MM.1S (cell line): ENCODE measurements at regions not wholly inside any gene's neighbourhood (a gene's known extent, or its start where the extent isn't known, plus 50 kb on each side); places are given as distances from the start of the nearest gene placed in this dataset.
"Not testable (repeated sequence)": the region's sequence is repeated elsewhere in the genome, so short reads cannot be mapped to it uniquely, and the experiment has no call there.

Experiments used
- DNase-seq: peaks from one replicate; pipeline ENCODE4 v3.0.0-alpha.2; 2015
- H2AFZ ChIP-seq: fragments of 300-600 bp; sonication (generic); 2 replicates; pipeline ENCODE4 v1.6.0; 2016; ENCODE audit warnings: antibody characterized with exemption, low read length
- H3F3A ChIP-seq: fragments of 300-600 bp; sonication (generic); 2 replicates; pipeline ENCODE4 v1.6.1; 2016; ENCODE audit warnings: mild to moderate bottlenecking, antibody characterized with exemption, low read length, moderate library complexity, mixed read lengths; ENCODE audit not compliant: insufficient read depth
- H3K27ac ChIP-seq: fragments of 300-600 bp; sonication (generic); 2 replicates; pipeline ENCODE4 v1.5.1; 2016; ENCODE audit warnings: mild to moderate bottlenecking, low read length
- H3K27me3 ChIP-seq: fragments of 300-600 bp; sonication (generic); replicated peaks from 2 replicates; pipeline ENCODE4 v1.6.0; 2016; ENCODE audit warnings: low read length; ENCODE audit not compliant: insufficient read depth
- H3K36me3 ChIP-seq: fragments of 300-600 bp; sonication (generic); replicated peaks from 2 replicates; pipeline ENCODE4 v1.6.1; 2016; ENCODE audit warnings: mild to moderate bottlenecking, low read length, mixed read lengths; ENCODE audit not compliant: insufficient read depth
- H3K4me1 ChIP-seq: fragments of 300-600 bp; sonication (generic); 2 replicates; pipeline ENCODE4 v1.6.1; 2016; ENCODE audit warnings: low read length, mixed read lengths
- H3K4me2 ChIP-seq: fragments of 300-600 bp; sonication (generic); 2 replicates; pipeline ENCODE4 v1.6.0; 2016; ENCODE audit warnings: low read depth, low read length
- H3K4me3 ChIP-seq: fragments of 300-600 bp; sonication (generic); 2 replicates; pipeline ENCODE4 v1.5.1; 2016; ENCODE audit warnings: low read length, mixed read lengths
- H3K79me2 ChIP-seq: fragments of 300-600 bp; sonication (generic); 2 replicates; pipeline ENCODE4 v1.6.1; 2016; ENCODE audit warnings: mixed run types, low read length, mixed read lengths
- H3K9ac ChIP-seq: fragments of 300-600 bp; sonication (generic); 2 replicates; pipeline ENCODE4 v1.6.1; 2016; ENCODE audit warnings: low read length, mixed read lengths
- H3K9me2 ChIP-seq: fragments of 300-600 bp; sonication (generic); replicated peaks from 2 replicates; pipeline ENCODE4 v1.6.1; 2016; ENCODE audit warnings: mild to moderate bottlenecking, low read length, mixed read lengths; ENCODE audit not compliant: insufficient read depth
- H3K9me3 ChIP-seq: fragments of 300-600 bp; sonication (generic); replicated peaks from 2 replicates; pipeline ENCODE4 v1.6.1; 2016; ENCODE audit warnings: mild to moderate bottlenecking, low read length, mixed read lengths; ENCODE audit not compliant: insufficient read depth
- H4K20me1 ChIP-seq: fragments of 300-600 bp; sonication (generic); 2 replicates; pipeline ENCODE4 v1.6.1; 2016; ENCODE audit warnings: mild to moderate bottlenecking, low read length, moderate library complexity, mixed read lengths; ENCODE audit not compliant: insufficient read depth
- CTCF ChIP-seq: fragments of 300-600 bp; sonication (generic); IDR thresholded peaks from 2 replicates; pipeline ENCODE4 v1.5.1; 2016; ENCODE audit warnings: antibody characterized with exemption, low read length, mixed read lengths
- EZH2 ChIP-seq: fragments of 300-600 bp; sonication (generic); optimal IDR thresholded peaks from 2 replicates; pipeline ENCODE3; 2017; ENCODE audit warnings: low read depth, mild to moderate bottlenecking, antibody characterized with exemption, low read length, mixed read lengths
- EZH2phosphoT487 ChIP-seq: fragments of 300-600 bp; sonication (generic); IDR thresholded peaks from 2 replicates; pipeline ENCODE4 v1.6.1; 2018; ENCODE audit warnings: antibody characterized with exemption, low read length

- no peaks in the 10 kb centered on the region for H3K36me3 ChIP-seq
- no peak overlapping the region for H3K4me2 ChIP-seq
- no peak overlapping the region for H2AFZ ChIP-seq
- H4K20me1 ChIP-seq = no peaks in the 10 kb centered on the region
- H3K9me2 ChIP-seq = no peaks in the 10 kb centered on the region
- H3K9me3 ChIP-seq = no peaks in the 10 kb centered on the region
- H3K79me2 ChIP-seq = no peaks in the 10 kb centered on the region
- TF ChIP-seq CTCF (no peak), EZH2phosphoT487 (no peak), EZH2 (no peak)
- H3K4me3 ChIP-seq = no peak overlapping the region
- no peak overlapping the region for H3K27ac ChIP-seq
- H3K9ac ChIP-seq = no peak overlapping the region
- no peaks in the 10 kb centered on the region for H3F3A ChIP-seq
- DNase-seq = no peak
- H3K4me1 ChIP-seq = no peaks in the 10 kb centered on the region
- no peaks in the 10 kb centered on the region for H3K27me3 ChIP-seq
Observed at GRCh38 chr10:8159341-8160165, 105.1 kb downstream of the GATA3 start.

GRCh38 chr10:8163824-8164223 lies 109.3 kb downstream of the GATA3 start:
- Histone ChIP-seq H3K4me2 (no peak overlapping the region), H3F3A (no peaks in the 10 kb centered on the region), H3K4me1 (no peaks in the 10 kb centered on the region), H3K79me2 (no peaks in the 10 kb centered on the region), H3K27ac (no peak overlapping the region), H3K9ac (no peak overlapping the region), H3K9me3 (no peaks in the 10 kb centered on the region; the same call in 1 of the 2 replicates), H4K20me1 (no peaks in the 10 kb centered on the region), H3K9me2 (no peaks in the 10 kb centered on the region), H3K4me3 (no peak overlapping the region), H3K36me3 (no peaks in the 10 kb centered on the region), H2AFZ (no peak overlapping the region), H3K27me3 (no peaks in the 10 kb centered on the region)
- TF ChIP-seq EZH2 (no peak), EZH2phosphoT487 (no peak), CTCF (no peak)
- DNase-seq = no peak

- not testable (repeated sequence) for DNase-seq
Observed at GRCh38 chr10:8164640-8165039, 110.2 kb downstream of the GATA3 start.

GRCh38 chr10:8168836-8169235 lies 114.3 kb downstream of the GATA3 start:
- no peak overlapping the region for H3K4me3 ChIP-seq
- no peak overlapping the region for H3K27ac ChIP-seq
- DNase-seq = no peak
- no peaks in the 10 kb centered on the region for H3K79me2 ChIP-seq
- H2AFZ ChIP-seq = no peak overlapping the region
- no peaks in the 10 kb centered on the region for H4K20me1 ChIP-seq
- no peaks in the 10 kb centered on the region for H3K27me3 ChIP-seq
- no peak overlapping the region for H3K9ac ChIP-seq
- no peaks in the 10 kb centered on the region for H3K36me3 ChIP-seq
- no peaks in the 10 kb centered on the region for H3K4me1 ChIP-seq
- no peaks in the 10 kb centered on the region for H3F3A ChIP-seq
- no peaks in the 10 kb centered on the region; the same call in 1 of the 2 replicates for H3K9me3 ChIP-seq
- no peaks in the 10 kb centered on the region for H3K9me2 ChIP-seq
- H3K4me2 ChIP-seq = no peak overlapping the region
- no peak for TF ChIP-seq EZH2phosphoT487
- TF ChIP-seq EZH2 = no peak
- no peak for TF ChIP-seq CTCF

More at GRCh38 chr10:8164640-8165039, 110.2 kb downstream of the GATA3 start:
- H3K4me2 ChIP-seq, H4K20me1 ChIP-seq, H2AFZ ChIP-seq, H3K27me3 ChIP-seq, H3K79me2 ChIP-seq, H3K4me1 ChIP-seq, H3K9ac ChIP-seq, H3K4me3 ChIP-seq, H3K9me2 ChIP-seq, H3F3A ChIP-seq, H3K27ac ChIP-seq, H3K36me3 ChIP-seq, H3K9me3 ChIP-seq: not testable (repeated sequence)
